ENCODE measurements at regions not wholly inside any gene's neighbourhood (a gene's known extent, or its start where the extent isn't known, plus 50 kb on each side); places are given as distances from the start of the nearest gene placed in this dataset.

DNA sequence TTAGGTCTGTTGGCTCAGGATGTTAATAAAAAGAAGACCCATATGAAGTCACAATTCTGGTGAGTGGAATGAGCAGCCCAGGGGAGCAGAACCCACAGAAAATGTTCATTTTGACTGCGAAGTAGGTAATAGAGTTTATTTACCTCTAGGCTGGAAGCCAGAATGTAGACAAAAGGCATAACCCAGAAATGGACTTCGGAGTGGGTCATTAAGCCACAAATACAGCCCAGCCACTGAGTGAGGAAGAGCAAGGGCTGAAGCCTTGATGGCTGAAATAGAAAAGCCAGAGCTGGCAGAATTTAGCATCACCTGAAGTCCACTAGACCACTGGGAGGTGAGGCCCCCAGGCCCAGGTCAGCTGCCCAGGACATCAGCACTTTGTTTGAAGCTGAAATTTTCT lies 168.0 kb downstream of the NXNL2 start:
- no peak for TF ChIP-seq PHF8 (CRISPR knock-in tag; IDR thresholded peaks at IDR 0.05)
- no peak for TF ChIP-seq TCF7L2 (IDR thresholded peaks at IDR 0.05; ENCODE audit: low read depth, low read length)
- TF ChIP-seq SIN3A (IDR thresholded peaks at IDR 0.05; ENCODE audit: borderline replicate concordance, low read depth, low read length) = no peak
